KMS-11 (cell line): ENCODE measurements at regions not wholly inside any gene's neighbourhood (a gene's known extent, or its start where the extent isn't known, plus 50 kb on each side); places are given as distances from the start of the nearest gene placed in this dataset.

Source experiments
- H2AFZ ChIP-seq: fragments of 200-600 bp; sonication (generic); 2 replicates; pipeline ENCODE4 v1.6.1; 2016; ENCODE audit warnings: antibody characterized with exemption, mixed run types, low read depth
- H3K27ac ChIP-seq: fragments of 200-600 bp; sonication (generic); 2 replicates; pipeline ENCODE4 v1.6.1; 2016; ENCODE audit warnings: mild to moderate bottlenecking, mixed run types
- H3K27me3 ChIP-seq: fragments of 200-600 bp; sonication (generic); 2 replicates; pipeline ENCODE4 v1.6.1; 2017; ENCODE audit warnings: mild to moderate bottlenecking, low read depth, mixed run types, moderate library complexity; ENCODE audit not compliant: insufficient read depth
- H3K36me3 ChIP-seq: fragments of 200-600 bp; sonication (generic); 2 replicates; pipeline ENCODE4 v1.6.1; 2017; ENCODE audit warnings: mild to moderate bottlenecking, mixed run types; ENCODE audit not compliant: insufficient read depth
- H3K4me1 ChIP-seq: fragments of 200-600 bp; sonication (generic); 2 replicates; pipeline ENCODE4 v1.6.1; 2016; ENCODE audit warnings: mild to moderate bottlenecking, low read depth, mixed run types; ENCODE audit not compliant: poor library complexity, severe bottlenecking
- H3K4me2 ChIP-seq: fragments of 200-600 bp; sonication (generic); 2 replicates; pipeline ENCODE4 v1.7.0; 2016; ENCODE audit warnings: mild to moderate bottlenecking, mixed run types
- H3K4me3 ChIP-seq: fragments of 200-600 bp; sonication (generic); IDR thresholded peaks from 2 replicates; pipeline ENCODE4 v1.6.1; 2017; ENCODE audit warnings: low read depth, low read length, mixed read lengths; ENCODE audit not compliant: insufficient read depth
- H3K79me2 ChIP-seq: fragments of 200-600 bp; sonication (generic); 2 replicates; pipeline ENCODE4 v1.6.1; 2016; ENCODE audit warnings: low read depth, mixed run types; ENCODE audit not compliant: insufficient read depth
- H3K9ac ChIP-seq: fragments of 200-600 bp; sonication (generic); 2 replicates; pipeline ENCODE4 v1.6.1; 2016; ENCODE audit warnings: mild to moderate bottlenecking, mixed run types
- H4K20me1 ChIP-seq: fragments of 200-600 bp; sonication (generic); 2 replicates; pipeline ENCODE4 v1.6.1; 2016; ENCODE audit warnings: mild to moderate bottlenecking, mixed run types; ENCODE audit not compliant: insufficient read depth
- CTCF ChIP-seq: fragments of 200-600 bp; sonication (generic); conservative IDR thresholded peaks from 2 replicates; pipeline ENCODE4 v1.6.1; 2017; ENCODE audit warnings: low read depth, mild to moderate bottlenecking, antibody characterized with exemption, low read length, moderate library complexity, mixed read lengths

GRCh38 chr6:155695495-155695894 is 239.9 kb upstream of the NOX3 start:
- Histone ChIP-seq H2AFZ (no peak overlapping the region), H3K36me3 (no peaks in the 10 kb centered on the region), H3K27ac (no peak overlapping the region), H3K27me3 (no peaks in the 10 kb centered on the region), H3K4me3 (no peak overlapping the region), H3K4me2 (no peak overlapping the region), H3K9ac (no peak overlapping the region), H3K79me2 (no peaks in the 10 kb centered on the region), H3K4me1 (no peaks in the 10 kb centered on the region), H4K20me1 (no peaks in the 10 kb centered on the region)
- TF ChIP-seq CTCF = no peak

GRCh38 chr6:155694419-155694790 is 238.8 kb upstream of the NOX3 start:
- H3K27me3 ChIP-seq = no peaks in the 10 kb centered on the region
- H4K20me1 ChIP-seq = no peaks in the 10 kb centered on the region
- H3K9ac ChIP-seq = no peak overlapping the region
- H3K4me3 ChIP-seq = no peak overlapping the region
- no peak overlapping the region for H3K4me2 ChIP-seq
- no peak overlapping the region for H3K27ac ChIP-seq
- H3K4me1 ChIP-seq = no peaks in the 10 kb centered on the region
- H3K36me3 ChIP-seq = no peaks in the 10 kb centered on the region
- no peaks in the 10 kb centered on the region for H3K79me2 ChIP-seq
- no peak for TF ChIP-seq CTCF
- H2AFZ ChIP-seq = no peak overlapping the region

GRCh38 chr6:155693573-155694418 is 238.2 kb upstream of the NOX3 start:
- H3K27ac ChIP-seq = no peak overlapping the region
- H3K4me1 ChIP-seq = no peaks in the 10 kb centered on the region
- no peaks in the 10 kb centered on the region for H3K36me3 ChIP-seq
- no peak overlapping the region for H3K9ac ChIP-seq
- no peak overlapping the region for H3K4me2 ChIP-seq
- no peaks in the 10 kb centered on the region for H3K27me3 ChIP-seq
- no peaks in the 10 kb centered on the region for H4K20me1 ChIP-seq
- no peak overlapping the region for H3K4me3 ChIP-seq
- no peaks in the 10 kb centered on the region for H3K79me2 ChIP-seq
- TF ChIP-seq CTCF = no peak
- no peak overlapping the region for H2AFZ ChIP-seq

- Histone ChIP-seq H3K79me2 (no peaks in the 10 kb centered on the region), H3K27me3 (no peaks in the 10 kb centered on the region), H3K4me3 (no peak overlapping the region), H2AFZ (no peak overlapping the region), H4K20me1 (no peaks in the 10 kb centered on the region), H3K9ac (no peak overlapping the region), H3K27ac (no peak overlapping the region), H3K4me1 (no peaks in the 10 kb centered on the region), H3K36me3 (no peaks in the 10 kb centered on the region), H3K4me2 (no peak overlapping the region)
- no peak for TF ChIP-seq CTCF
These were observed 235.2 kb upstream of the NOX3 start for GRCh38 chr6:155690820-155691219.
